ENCODE measurements at regions not wholly inside any gene's neighbourhood (a gene's known extent, or its start where the extent isn't known, plus 50 kb on each side); places are given as distances from the start of the nearest gene placed in this dataset.

DNA sequence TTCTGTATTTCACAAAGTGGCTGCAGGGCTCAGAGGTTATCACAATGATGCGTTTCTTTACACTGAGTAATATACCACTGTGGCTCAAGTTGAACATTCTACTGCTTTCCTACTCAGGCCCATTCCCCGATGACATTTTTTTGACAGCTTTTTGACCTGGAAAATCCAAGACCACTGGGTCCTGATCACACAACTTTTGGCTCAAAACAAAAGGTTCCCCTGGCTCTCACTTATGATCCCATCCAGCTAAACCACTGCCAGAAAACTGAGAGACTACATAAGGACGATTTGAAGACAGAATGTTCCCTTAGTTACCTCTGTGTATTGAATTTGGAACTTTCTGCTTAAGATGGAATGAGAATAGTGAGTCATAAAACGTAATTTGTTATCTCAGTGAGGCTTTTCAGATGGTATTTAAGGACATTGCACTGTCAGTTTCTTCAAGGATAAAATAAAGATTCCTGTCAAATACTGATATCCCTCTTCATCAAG is 78.0 kb upstream of the FBXL7 start:
- Histone ChIP-seq H3K9me3 (no peaks in the 10 kb centered on the region), H3K27ac (no peak overlapping the region), H3K4me3 (no peak overlapping the region), H3K4me1 (no peaks in the 10 kb centered on the region), H3K36me3 (ENCODE audit: insufficient read depth in 1 of 2, low read depth in 1 of 2) (no peaks in the 10 kb centered on the region), H3K27me3 (ENCODE audit: insufficient read depth in 3 of 3, low read length in 2 of 3) (peaks cover 0 to 1% (median 0%) of the 10 kb centered on the region in 3 donors)
- TF ChIP-seq, protein P1, sequence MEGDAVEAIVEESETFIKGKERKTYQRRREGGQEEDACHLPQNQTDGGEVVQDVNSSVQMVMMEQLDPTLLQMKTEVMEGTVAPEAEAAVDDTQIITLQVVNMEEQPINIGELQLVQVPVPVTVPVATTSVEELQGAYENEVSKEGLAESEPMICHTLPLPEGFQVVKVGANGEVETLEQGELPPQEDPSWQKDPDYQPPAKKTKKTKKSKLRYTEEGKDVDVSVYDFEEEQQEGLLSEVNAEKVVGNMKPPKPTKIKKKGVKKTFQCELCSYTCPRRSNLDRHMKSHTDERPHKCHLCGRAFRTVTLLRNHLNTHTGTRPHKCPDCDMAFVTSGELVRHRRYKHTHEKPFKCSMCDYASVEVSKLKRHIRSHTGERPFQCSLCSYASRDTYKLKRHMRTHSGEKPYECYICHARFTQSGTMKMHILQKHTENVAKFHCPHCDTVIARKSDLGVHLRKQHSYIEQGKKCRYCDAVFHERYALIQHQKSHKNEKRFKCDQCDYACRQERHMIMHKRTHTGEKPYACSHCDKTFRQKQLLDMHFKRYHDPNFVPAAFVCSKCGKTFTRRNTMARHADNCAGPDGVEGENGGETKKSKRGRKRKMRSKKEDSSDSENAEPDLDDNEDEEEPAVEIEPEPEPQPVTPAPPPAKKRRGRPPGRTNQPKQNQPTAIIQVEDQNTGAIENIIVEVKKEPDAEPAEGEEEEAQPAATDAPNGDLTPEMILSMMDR (IDR thresholded peaks at IDR 0.05): no peak
- intact Hi-C loops (cut with DNase I): no loop called here
- DNase-seq (no peak), ATAC-seq (peak in 2 of 4 donors; percentile 41 to 42)
- 49 to 56% (median 52%) methylated on average over 4 of the region's 4 CpGs for WGBS, 3 donors

DNA sequence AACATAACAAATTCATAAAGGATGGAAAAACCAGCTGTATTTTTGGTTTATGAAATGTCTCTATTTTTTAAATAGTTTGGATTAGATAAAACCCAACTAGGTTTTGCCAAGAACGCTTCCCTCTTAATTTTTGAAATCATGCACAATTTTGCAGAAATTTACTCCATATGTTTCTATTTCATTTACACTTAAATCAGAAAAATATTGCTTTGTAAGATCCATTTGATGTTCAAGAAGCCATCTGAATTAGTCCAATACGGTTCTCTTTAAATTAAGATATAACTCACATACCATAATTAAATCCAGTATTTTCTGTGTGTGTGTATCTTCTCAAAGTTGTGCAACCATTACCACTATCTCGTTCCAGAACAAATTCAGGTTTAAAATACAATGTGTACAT is 78.6 kb upstream of the FBXL7 start:
- intact Hi-C loops (cut with DNase I): no loop called here
- Histone ChIP-seq H3K36me3 (ENCODE audit: insufficient read depth in 1 of 2, low read depth in 1 of 2) (no peaks in the 10 kb centered on the region), H3K27me3 (ENCODE audit: insufficient read depth in 3 of 3, low read length in 2 of 3) (peaks cover 0 to 1% (median 0%) of the 10 kb centered on the region in 3 donors), H3K4me3 (no peak overlapping the region), H3K27ac (no peak overlapping the region), H3K4me1 (no peaks in the 10 kb centered on the region), H3K9me3 (no peaks in the 10 kb centered on the region)
- DNase-seq (no peak), ATAC-seq (no peak)
- 79 to 82% (median 79%) methylated on average over 3 of the region's 3 CpGs for whole genome bisulfite sequencing, 3 donors
- TF ChIP-seq, protein P1 (IDR thresholded peaks at IDR 0.05): no peak

DNA sequence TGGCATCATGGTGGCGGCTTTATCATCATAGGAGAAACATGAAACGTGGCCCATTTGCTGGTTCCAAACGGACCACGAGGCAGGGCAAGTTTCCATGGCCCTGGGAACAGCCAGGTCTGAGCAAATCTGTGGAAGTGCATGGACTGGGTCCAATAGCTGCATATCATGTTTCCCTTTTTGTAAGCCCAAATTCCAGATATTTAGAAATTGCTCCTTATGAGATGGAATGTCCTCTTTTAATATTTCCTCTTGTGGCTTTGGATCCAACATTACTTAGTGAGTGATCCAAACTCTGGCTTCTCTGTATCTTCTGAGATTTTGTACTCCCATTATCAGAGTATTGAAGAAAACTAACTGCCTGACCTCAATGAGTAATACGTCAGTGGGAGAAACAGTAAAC is 79.8 kb upstream of the FBXL7 start:
- H3K27me3 ChIP-seq (ENCODE audit: insufficient read depth in 3 of 3, low read length in 2 of 3): peaks cover 0 to 1% (median 0%) of the 10 kb centered on the region in 3 donors
- no peak for ATAC-seq
- no peaks in the 10 kb centered on the region for H3K4me1 ChIP-seq
- no peaks in the 10 kb centered on the region for H3K9me3 ChIP-seq
- H3K4me3 ChIP-seq: no peak overlapping the region
- 55 to 58% (median 55%) methylated on average over 5 of the region's 5 CpGs for WGBS, 3 donors
- DNase-seq: peak; percentile 46 to 76
- intact Hi-C loops (cut with DNase I): no loop called here
- no peak overlapping the region for H3K27ac ChIP-seq
- H3K36me3 ChIP-seq (ENCODE audit: insufficient read depth in 1 of 2, low read depth in 1 of 2): no peaks in the 10 kb centered on the region
- TF ChIP-seq, protein P1 (IDR thresholded peaks at IDR 0.05): no peak

DNA sequence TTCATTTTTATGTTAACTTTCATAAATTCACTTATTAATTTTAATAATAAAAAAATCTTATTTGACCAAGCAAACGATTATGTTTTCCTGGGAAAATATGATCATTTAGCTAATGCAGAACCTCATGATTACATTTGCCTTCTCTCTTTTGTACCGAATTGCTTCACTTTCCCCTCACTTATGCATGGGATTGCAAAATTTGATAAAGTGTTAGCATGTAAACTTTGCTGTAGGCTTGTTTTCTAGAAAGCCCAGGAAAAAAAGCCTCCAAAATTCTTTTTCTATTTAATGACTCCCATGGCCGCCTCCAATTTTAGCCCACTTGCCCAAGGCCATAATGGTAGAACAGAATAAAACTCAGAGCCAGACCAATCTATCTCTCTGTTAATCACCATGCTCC is 82.8 kb upstream of the FBXL7 start:
- WGBS, 3 donors: 91 to 93% (median 91%) methylated on average over 3 of the region's 3 CpGs
- no peak overlapping the region for H3K4me3 ChIP-seq
- DNase-seq (no peak), ATAC-seq (no peak)
- no peaks in the 10 kb centered on the region for H3K9me3 ChIP-seq
- intact Hi-C loops (cut with DNase I): no loop called here
- peaks cover 0 to 1% (median 0%) of the 10 kb centered on the region in 3 donors for H3K27me3 ChIP-seq (ENCODE audit: insufficient read depth in 3 of 3, low read length in 2 of 3)
- H3K4me1 ChIP-seq: no peaks in the 10 kb centered on the region
- no peaks in the 10 kb centered on the region for H3K36me3 ChIP-seq (ENCODE audit: insufficient read depth in 1 of 2, low read depth in 1 of 2)
- H3K27ac ChIP-seq: no peak overlapping the region
- TF ChIP-seq, protein P1 (IDR thresholded peaks at IDR 0.05): no peak

DNA sequence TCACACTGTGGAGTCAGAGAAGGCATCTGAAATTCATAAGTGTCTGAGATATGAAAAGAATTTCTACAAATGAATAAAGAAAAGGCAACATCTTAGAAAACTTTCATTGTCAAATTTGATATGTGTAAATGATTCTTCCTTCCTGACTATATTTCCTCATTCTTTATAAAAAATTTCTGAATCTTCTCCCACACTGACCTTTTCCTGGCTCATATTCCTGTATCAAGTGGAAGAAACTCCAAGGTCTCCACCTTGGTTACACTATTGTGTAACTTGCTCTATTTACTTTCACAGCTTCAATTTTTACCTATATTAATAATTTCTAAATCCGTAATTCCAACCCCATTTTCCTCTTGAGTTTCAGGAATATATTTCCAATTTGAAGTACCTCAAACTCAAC is 93.5 kb upstream of the FBXL7 start:
- no peak overlapping the region for H3K4me3 ChIP-seq
- TF ChIP-seq, protein P1 (IDR thresholded peaks at IDR 0.05): no peak
- DNase-seq: no peak
- H3K27me3 ChIP-seq (ENCODE audit: insufficient read depth in 3 of 3, low read length in 2 of 3): no peaks in the 10 kb centered on the region
- 87 to 94% (median 90%) methylated on average over 1 of the region's 1 CpG for WGBS, 3 donors
- H3K9me3 ChIP-seq: peaks cover 11% of the 10 kb centered on the region
- no peaks in the 10 kb centered on the region for H3K36me3 ChIP-seq (ENCODE audit: insufficient read depth in 1 of 2, low read depth in 1 of 2)
- intact Hi-C loops (cut with DNase I): no loop called here
- H3K4me1 ChIP-seq: no peaks in the 10 kb centered on the region
- no peak overlapping the region for H3K27ac ChIP-seq
- no peak for ATAC-seq
